Small intestine (tissue), 7 donors: ENCODE measurements at regions not wholly inside any gene's neighbourhood (a gene's known extent, or its start where the extent isn't known, plus 50 kb on each side); places are given as distances from the start of the nearest gene placed in this dataset.

Experiments
- DNase-seq, 2 donors: peaks; one replicate each; pipeline versions ENCODE4 v3.0.0 to v3.0.0-alpha.2; 2013
- FAIRE-seq: peaks from 2 replicates; lab custom pipeline; 2012; peaks lifted over from hg19 to GRCh38; lab: Jason Lieb, UNC
- H3K27ac ChIP-seq, 3 donors: one replicate each; pipeline ENCODE4 v1.5.1; 2013; ENCODE audit warnings: low read length in 2 of 3, mild to moderate bottlenecking in 2 of 3, control low read depth in 1 of 3, inconsistent platforms in 1 of 3, low read depth in 1 of 3, moderate library complexity in 1 of 3
- H3K27me3 ChIP-seq, 3 donors: one replicate each; pipeline ENCODE4 v1.6.1; 2013; ENCODE audit warnings: low read length in 3 of 3, inconsistent platforms in 1 of 3; ENCODE audit not compliant: control insufficient read depth in 3 of 3, insufficient read depth in 3 of 3
- H3K36me3 ChIP-seq, 3 donors: one replicate each; pipeline ENCODE4 v1.6.1; 2013; ENCODE audit warnings: low read length in 3 of 3, inconsistent platforms in 1 of 3, low read depth in 1 of 3, mild to moderate bottlenecking in 1 of 3, moderate library complexity in 1 of 3; ENCODE audit not compliant: control insufficient read depth in 3 of 3, insufficient read depth in 2 of 3
- H3K4me1 ChIP-seq, 3 donors: one replicate each; pipeline ENCODE4 v1.6.1; 2013; ENCODE audit warnings: low read length in 2 of 3, inconsistent platforms in 1 of 3, low read depth in 1 of 3, mild to moderate bottlenecking in 1 of 3, moderate library complexity in 1 of 3; ENCODE audit not compliant: control insufficient read depth in 3 of 3, insufficient read depth in 2 of 3
- H3K4me3 ChIP-seq, 3 donors: one replicate each; pipeline ENCODE4 v1.5.1; 2013; ENCODE audit warnings: low read length in 3 of 3, control low read depth in 1 of 3, inconsistent platforms in 1 of 3, low read depth in 1 of 3, mild to moderate bottlenecking in 1 of 3, moderate library complexity in 1 of 3
- H3K9me3 ChIP-seq, 2 donors: one replicate each; pipeline ENCODE4 v1.6.1; 2013; ENCODE audit warnings: low read depth in 1 of 2, low read length in 1 of 2; ENCODE audit not compliant: control insufficient read depth in 2 of 2, insufficient read depth in 1 of 2
- WGBS, 3 donors: extraction: QIAGEN DNeasy Blood & Tissue Kit; methylation state at CpG; one replicate each; pipeline ENCODE4 v1.1.7; 2013; 5-methylcytosine and 5-hydroxymethylcytosine counted together
- donor health status: healthy with polysubstance abuse.
- donor health status: control.
- donor health status: control.
- donor health status: Bipolar disorder and iron deficiency.
- donor health status: healthy.

DNA sequence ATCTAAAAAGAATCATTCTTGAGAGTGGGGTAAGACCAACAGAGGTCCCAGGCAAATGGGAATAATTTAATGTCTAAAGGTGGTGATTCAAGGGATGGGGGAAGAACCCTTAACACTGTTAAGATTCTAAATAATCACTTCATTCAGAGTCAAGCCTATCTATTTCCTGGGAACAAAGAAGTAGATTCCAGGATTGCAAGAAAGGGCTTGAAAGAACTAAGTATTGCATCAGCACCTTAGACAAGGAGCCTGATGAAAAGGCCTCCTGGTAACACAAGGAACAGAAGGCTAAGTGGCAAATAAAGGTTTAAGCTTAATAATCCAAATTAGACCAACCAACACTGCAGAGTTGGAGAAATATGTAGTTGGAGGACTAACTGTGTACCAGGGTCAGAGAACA, 620.7 kb upstream of the BTBD3 start:
- Histone ChIP-seq H3K27me3 (no peaks in the 10 kb centered on the region), H3K9me3 (no peaks in the 10 kb centered on the region), H3K4me1 (no peaks in the 10 kb centered on the region), H3K27ac (no peak overlapping the region), H3K36me3 (no peaks in the 10 kb centered on the region), H3K4me3 (no peak overlapping the region)
- DNase-seq (no peak), FAIRE-seq (no peak)

DNA sequence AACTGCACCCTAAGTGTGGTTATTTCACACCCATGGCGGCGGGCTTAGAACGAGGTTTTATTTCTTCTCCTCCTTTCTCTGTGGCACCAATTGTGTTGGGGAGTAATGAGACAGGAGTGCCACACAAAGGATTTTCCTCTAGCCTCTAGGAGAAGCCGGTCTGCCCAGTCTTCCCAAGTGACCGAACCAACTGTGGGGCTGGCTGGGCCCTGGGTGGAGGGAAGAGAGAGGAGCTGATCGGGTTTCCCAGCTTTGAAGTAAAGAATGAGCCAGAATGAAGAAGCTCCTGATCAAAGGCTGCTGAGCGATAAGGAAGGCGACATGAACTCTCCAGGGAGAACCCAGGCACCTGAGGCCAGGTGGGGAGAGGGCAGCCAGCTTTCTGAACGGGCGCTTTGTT, 616.0 kb upstream of the BTBD3 start:
- Histone ChIP-seq H3K4me3 (no peak overlapping the region), H3K4me1 (no peaks in the 10 kb centered on the region), H3K27ac (no peak overlapping the region), H3K36me3 (no peaks in the 10 kb centered on the region), H3K9me3 (no peaks in the 10 kb centered on the region), H3K27me3 (no peaks in the 10 kb centered on the region)
- FAIRE-seq (no peak), DNase-seq (no peak)
- WGBS, 3 donors: 66 to 81% (median 76%) methylated on average over 10 of the region's 10 CpGs

DNA sequence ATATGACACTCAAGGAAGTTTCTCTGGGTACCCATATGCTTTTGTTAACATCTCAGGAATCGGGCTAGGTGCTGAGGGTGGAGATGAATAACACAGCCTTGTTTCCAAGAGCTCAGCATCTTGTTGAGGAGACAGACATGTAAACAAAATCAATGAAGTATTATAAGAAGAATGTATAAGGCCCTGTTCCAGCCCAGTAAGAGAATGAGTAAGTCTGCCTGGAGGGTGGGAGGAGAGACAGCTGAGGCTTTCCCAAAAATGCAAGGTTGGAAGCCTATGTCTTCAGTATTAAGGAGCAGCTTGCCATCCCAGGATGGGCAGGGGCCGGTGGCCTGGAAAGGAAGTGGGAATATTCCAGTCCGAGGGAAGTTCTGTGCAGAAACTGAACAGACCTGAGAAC, 615.3 kb upstream of the BTBD3 start:
- WGBS, 3 donors: 72 to 86% (median 78%) methylated on average over 3 of the region's 3 CpGs
- Histone ChIP-seq H3K4me1 (no peaks in the 10 kb centered on the region), H3K36me3 (no peaks in the 10 kb centered on the region), H3K4me3 (no peak overlapping the region), H3K27ac (no peak overlapping the region), H3K9me3 (no peaks in the 10 kb centered on the region), H3K27me3 (no peaks in the 10 kb centered on the region)
- DNase-seq (no peak), FAIRE-seq (no peak)

DNA sequence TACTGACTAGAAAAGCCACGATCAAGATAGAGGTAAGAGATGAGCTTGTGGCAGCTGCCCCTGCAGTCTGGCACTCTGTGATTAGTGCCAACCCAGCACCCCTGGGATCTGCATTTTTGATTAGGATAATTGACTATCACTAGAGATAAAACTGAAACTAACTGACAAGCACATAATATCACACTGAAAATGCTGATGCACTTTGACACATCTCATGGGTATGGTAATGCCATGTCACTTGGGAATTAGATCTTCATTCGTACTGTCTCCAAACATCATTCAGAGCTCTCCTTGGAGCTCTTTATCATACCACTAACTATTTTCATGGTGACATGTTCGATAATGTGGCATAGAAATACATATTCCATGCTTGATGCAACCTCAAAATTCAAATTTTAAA, 612.9 kb upstream of the BTBD3 start:
- no peak for FAIRE-seq
- H3K36me3 ChIP-seq: no peaks in the 10 kb centered on the region

DNA sequence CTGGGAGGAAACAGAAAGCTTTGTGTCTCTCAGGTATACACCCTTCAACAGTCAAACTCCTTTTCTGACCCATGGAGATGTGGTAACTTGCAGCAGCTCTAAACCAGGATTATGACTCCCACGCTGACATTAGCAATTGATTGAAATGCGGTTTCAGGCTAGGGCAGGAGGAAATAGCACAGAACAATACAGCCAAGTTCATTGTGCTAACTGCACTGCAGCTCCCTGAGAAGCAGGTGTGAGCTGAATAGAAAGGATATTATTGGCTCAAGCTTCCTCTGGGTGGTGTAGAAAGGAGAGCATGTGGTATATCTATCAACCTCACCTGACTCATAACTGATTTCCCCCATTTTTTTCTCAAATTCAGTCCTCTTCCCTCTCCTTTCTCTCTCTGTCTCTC, 612.3 kb upstream of the BTBD3 start:
- Histone ChIP-seq H3K27me3 (no peaks in the 10 kb centered on the region), H3K36me3 (no peaks in the 10 kb centered on the region), H3K9me3 (no peaks in the 10 kb centered on the region), H3K4me3 (no peak overlapping the region), H3K27ac (no peak overlapping the region), H3K4me1 (no peaks in the 10 kb centered on the region)
- WGBS, 3 donors: 48 to 62% (median 53%) methylated on average over 2 of the region's 2 CpGs
- FAIRE-seq: no peak
- DNase-seq: no peak

More for the DNA sequence above, 612.9 kb upstream of the BTBD3 start:
- no peaks in the 10 kb centered on the region for H3K9me3 ChIP-seq
- no peaks in the 10 kb centered on the region for H3K4me1 ChIP-seq
- DNase-seq: no peak
- 66 to 83% (median 68%) methylated on average over 3 of the region's 3 CpGs for WGBS, 3 donors
- H3K27me3 ChIP-seq: no peaks in the 10 kb centered on the region
- no peak overlapping the region for H3K4me3 ChIP-seq
- no peak overlapping the region for H3K27ac ChIP-seq

DNA sequence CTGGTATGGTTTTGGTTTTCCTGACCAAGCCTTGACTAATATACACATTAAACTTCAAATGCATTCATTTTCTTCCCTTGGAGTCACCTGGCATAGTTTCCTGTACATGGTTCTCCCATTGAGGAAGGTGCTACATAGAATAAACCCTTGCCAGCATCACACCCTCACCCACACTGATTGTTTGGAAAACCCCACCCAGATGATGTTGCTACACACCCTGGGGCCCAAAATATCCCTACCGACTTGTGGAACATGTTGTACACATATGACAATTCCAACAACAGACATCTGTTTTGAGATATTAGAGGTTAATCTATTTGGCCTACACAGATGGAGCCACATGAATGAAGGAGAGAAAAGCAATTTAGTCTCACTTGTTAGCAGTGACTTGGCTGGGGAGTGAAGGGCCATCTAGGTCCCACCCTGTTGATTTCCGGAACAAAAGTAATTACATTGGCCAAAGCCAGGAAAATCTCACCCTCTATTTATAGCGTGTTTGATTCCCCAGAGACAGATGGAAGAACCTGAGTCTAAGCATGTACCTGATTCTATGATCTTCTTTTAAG, 606.0 kb upstream of the BTBD3 start:
- Histone ChIP-seq H3K27me3 (no peaks in the 10 kb centered on the region), H3K4me3 (no peak overlapping the region), H3K4me1 (no peaks in the 10 kb centered on the region), H3K27ac (no peak overlapping the region), H3K36me3 (no peaks in the 10 kb centered on the region), H3K9me3 (no peaks in the 10 kb centered on the region)
- WGBS, 3 donors: 82 to 88% (median 85%) methylated on average over 3 of the region's 3 CpGs
- no peak for FAIRE-seq
- DNase-seq: no peak

DNA sequence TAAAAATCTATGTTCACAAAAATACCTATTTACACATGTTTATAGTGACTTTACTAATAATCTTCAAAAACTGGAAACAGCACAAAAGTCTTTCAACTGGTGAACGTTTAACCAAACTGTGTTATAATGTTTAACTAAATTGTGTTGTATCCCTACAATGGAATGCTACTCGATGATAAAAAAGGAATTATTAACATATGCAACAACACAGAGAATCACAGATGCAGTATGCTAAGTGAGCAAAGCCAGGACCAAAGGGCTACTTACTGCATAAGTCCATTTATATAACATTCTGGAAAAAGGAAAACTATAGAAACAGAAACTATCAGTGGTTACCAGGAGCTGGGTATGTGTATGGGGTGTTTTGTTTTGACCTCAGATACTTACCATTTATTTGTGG, 602.2 kb upstream of the BTBD3 start:
- no peak overlapping the region for H3K27ac ChIP-seq
- no peaks in the 10 kb centered on the region for H3K4me1 ChIP-seq
- WGBS, 3 donors: 24 to 64% (median 33%) methylated on average over 2 of the region's 2 CpGs
- peaks cover 0 to 3% of the 10 kb centered on the region in 2 donors for H3K9me3 ChIP-seq
- no peak overlapping the region for H3K4me3 ChIP-seq
- no peaks in the 10 kb centered on the region for H3K27me3 ChIP-seq
- FAIRE-seq (no peak), DNase-seq (peak in 1 of 2 donors; percentile 16)
- no peaks in the 10 kb centered on the region for H3K36me3 ChIP-seq

DNA sequence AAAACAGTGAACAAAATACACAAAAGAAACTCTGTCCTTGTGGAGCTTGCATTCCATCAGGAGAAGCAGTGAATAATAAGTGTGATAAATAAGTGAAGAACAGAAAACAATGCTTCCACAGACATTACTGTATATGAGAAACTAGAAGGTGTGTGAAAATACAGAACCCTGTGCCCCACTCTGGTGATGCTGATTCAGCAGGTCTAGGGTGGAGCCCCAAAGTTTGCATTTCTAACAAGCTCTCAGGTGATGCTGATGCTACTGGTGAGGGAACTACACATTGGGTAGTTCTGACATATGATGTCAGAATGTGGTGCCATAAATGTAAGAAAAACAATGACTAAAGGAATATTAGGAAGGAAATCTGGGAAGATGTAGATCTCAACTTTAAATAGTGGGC, 601.4 kb upstream of the BTBD3 start:
- H3K4me1 ChIP-seq: no peaks in the 10 kb centered on the region
- H3K36me3 ChIP-seq: no peaks in the 10 kb centered on the region
- no peak overlapping the region for H3K27ac ChIP-seq
- peaks cover 0 to 3% of the 10 kb centered on the region in 2 donors for H3K9me3 ChIP-seq
- DNase-seq (no peak), FAIRE-seq (no peak)
- no peak overlapping the region for H3K4me3 ChIP-seq
- no peaks in the 10 kb centered on the region for H3K27me3 ChIP-seq

DNA sequence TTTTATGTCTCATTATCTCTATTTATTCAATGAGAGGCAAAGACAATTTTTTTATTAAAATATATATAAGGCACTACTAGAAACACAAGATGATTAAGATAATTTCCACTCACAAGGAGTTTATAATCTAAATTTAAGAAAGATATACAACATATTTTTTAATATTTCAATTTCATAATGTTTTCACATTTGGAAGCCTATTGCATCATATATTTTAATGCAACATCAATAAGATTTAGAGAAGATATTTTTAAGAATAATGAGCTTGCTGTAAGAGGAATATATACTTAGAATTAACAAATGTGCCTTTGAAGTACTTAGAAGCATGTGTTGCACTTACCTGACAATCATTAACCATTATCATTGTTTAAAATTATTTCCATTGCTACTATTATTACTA, 597.7 kb upstream of the BTBD3 start:
- Histone ChIP-seq H3K27ac (no peak overlapping the region), H3K27me3 (no peaks in the 10 kb centered on the region), H3K36me3 (no peaks in the 10 kb centered on the region), H3K4me1 (no peaks in the 10 kb centered on the region), H3K4me3 (no peak overlapping the region), H3K9me3 (peaks cover 0 to 3% of the 10 kb centered on the region in 2 donors)
- FAIRE-seq (peak; percentile 39), DNase-seq (no peak)
